ENCODE measurements at regions not wholly inside any gene's neighbourhood (a gene's known extent, or its start where the extent isn't known, plus 50 kb on each side); places are given as distances from the start of the nearest gene placed in this dataset.
A peak's percentile ranks its signal among the peaks of the same experiment; 100 is the strongest.

DNA sequence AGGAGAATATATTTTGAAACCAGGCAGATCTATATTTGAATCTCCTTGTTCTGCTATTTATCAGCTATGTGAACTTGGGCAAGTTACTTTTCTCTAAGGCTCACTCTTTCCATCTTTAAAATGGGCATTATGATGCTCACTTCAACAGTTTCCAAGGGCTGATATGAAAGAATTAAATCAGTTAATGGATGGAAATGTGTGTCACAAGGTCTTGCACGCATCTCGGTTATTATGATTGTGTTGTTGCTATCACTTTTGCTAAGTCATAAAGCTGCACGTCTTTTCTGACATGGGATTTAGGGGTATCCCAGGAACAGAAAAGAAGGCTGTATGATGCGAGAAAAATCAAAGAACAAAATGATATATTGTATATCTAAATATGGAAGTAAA is 721.5 kb upstream of the TBX3 start:
- H3K4me3 ChIP-seq (ENCODE audit: control insufficient read depth, low read depth, low read length) = no peak overlapping the region
- DNase-seq (ENCODE audit: low read depth) = no peak
- TF ChIP-seq, protein P1, sequence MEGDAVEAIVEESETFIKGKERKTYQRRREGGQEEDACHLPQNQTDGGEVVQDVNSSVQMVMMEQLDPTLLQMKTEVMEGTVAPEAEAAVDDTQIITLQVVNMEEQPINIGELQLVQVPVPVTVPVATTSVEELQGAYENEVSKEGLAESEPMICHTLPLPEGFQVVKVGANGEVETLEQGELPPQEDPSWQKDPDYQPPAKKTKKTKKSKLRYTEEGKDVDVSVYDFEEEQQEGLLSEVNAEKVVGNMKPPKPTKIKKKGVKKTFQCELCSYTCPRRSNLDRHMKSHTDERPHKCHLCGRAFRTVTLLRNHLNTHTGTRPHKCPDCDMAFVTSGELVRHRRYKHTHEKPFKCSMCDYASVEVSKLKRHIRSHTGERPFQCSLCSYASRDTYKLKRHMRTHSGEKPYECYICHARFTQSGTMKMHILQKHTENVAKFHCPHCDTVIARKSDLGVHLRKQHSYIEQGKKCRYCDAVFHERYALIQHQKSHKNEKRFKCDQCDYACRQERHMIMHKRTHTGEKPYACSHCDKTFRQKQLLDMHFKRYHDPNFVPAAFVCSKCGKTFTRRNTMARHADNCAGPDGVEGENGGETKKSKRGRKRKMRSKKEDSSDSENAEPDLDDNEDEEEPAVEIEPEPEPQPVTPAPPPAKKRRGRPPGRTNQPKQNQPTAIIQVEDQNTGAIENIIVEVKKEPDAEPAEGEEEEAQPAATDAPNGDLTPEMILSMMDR (IDR thresholded peaks at IDR 0.05; ENCODE audit: control insufficient read depth, insufficient read depth, low read depth, low read length, missing control alignments) = no peak

DNA sequence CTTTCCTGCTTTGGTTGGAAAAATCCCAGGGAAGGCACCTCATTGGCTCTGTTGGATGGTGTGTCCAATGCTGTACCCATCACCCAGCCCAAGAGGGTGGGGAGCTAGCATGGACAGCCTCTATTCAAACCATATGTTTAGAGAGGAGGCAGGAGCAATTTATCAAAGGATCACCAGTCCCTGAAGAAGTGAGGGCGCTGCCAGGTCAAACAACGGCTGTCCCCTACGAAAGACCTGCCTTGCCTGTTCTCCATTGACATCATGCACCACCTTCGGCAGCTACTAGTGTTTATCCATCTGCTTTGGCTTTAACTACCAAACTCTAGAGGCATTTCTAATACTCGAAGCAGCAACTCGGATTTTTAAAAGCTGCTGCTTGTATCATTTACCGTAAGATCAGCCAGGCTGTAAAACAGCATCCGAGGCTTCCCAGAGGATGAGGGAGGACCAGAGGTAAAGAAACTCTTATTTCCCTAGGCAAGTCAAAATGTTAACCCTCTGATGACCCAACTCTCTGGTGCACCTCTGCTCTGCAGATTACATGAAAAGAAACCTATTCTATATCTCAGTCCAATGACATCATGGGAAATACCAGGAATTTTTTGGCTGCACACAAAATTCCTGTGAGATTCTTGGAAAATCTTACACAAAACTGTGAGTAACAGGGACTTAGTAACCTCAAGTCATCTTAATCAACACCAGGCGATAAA is 720.9 kb upstream of the TBX3 start:
- peak; percentile 81 for DNase-seq (ENCODE audit: low read depth)
- TF ChIP-seq, protein P1 (IDR thresholded peaks at IDR 0.05; ENCODE audit: control insufficient read depth, insufficient read depth, low read depth, low read length, missing control alignments) = peak; percentile 1
- no peak overlapping the region for H3K4me3 ChIP-seq (ENCODE audit: control insufficient read depth, low read depth, low read length)

DNA sequence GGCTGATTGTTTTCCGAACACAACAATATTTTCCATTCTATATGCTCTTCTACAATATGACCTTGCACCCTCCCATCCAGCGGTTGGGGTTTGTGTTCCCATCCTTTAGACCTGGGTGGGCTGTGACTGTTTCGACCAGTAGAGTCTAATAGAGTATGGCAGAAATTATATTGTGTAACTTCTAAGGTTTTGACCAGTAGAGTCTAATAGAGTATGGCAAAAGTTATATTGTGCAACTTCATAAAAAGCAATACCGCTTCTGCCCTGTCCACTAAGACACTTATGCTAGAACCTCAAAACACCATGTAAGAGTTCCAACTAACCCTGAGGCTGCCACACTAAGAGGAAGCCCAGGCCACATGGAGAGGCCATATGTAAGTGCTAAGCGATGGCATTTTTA is 719.7 kb upstream of the TBX3 start:
- no peak overlapping the region for H3K4me3 ChIP-seq (ENCODE audit: control insufficient read depth, low read depth, low read length)
- TF ChIP-seq, protein P1 (IDR thresholded peaks at IDR 0.05; ENCODE audit: control insufficient read depth, insufficient read depth, low read depth, low read length, missing control alignments) = no peak
- no peak for DNase-seq (ENCODE audit: low read depth)

DNA sequence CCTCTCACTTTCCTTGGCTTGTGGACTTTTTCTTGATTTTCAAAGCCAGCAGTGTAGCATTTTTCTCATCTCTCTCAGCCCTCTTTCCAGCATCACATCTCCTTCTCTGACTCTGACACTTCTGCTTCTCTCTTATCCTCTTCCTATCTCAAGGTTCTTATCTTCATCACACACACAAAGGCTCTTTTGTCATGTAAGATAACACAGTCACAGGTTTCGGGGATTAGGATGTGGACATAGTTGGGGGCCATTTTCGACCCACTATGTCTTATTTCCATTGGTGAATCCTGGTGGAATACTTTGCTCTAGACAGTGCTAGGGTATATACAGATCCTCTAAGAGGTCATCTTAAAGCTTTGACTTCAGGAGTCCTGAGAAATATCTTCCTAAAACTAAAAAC is 719.3 kb upstream of the TBX3 start:
- no peak overlapping the region for H3K4me3 ChIP-seq (ENCODE audit: control insufficient read depth, low read depth, low read length)
- TF ChIP-seq, protein P1 (IDR thresholded peaks at IDR 0.05; ENCODE audit: control insufficient read depth, insufficient read depth, low read depth, low read length, missing control alignments) = no peak
- no peak for DNase-seq (ENCODE audit: low read depth)

DNA sequence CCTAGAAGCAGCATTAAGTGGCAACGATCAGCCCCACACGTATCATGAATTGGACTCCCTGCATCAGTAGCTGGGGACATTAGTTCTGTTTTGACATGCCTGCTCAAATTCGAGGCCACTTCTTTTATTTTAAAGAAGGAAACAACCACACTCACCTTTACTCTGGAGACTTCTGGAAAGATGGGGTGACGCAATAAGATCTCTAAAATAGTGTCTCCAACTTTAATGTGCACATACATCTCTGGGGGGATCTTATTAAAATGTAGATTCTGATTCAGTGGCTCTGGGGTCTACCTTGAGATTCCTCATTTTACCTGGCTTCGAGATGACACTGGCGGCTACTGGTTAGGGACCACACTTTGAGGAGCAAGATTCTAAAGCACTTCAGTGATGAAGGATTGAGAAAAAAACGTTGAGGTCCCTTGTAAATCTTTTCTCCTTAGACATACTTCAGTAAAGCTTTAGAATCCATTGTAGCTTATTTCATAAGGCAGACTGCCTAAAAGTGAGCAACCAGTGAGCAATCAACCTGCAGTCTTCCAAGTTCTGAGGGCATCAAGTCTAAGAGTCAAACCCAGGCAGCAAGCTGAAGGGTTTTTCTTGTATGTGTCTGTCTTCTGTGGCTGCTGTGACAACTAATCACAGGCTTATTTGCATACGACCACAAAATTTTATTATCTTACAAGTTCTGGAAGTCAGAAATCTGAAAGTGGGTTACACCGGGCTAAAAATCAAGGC is 718.6 kb upstream of the TBX3 start:
- H3K4me3 ChIP-seq (ENCODE audit: control insufficient read depth, low read depth, low read length) = no peak overlapping the region
- no peak for DNase-seq (ENCODE audit: low read depth)
- TF ChIP-seq, protein P1 (IDR thresholded peaks at IDR 0.05; ENCODE audit: control insufficient read depth, insufficient read depth, low read depth, low read length, missing control alignments) = no peak

DNA sequence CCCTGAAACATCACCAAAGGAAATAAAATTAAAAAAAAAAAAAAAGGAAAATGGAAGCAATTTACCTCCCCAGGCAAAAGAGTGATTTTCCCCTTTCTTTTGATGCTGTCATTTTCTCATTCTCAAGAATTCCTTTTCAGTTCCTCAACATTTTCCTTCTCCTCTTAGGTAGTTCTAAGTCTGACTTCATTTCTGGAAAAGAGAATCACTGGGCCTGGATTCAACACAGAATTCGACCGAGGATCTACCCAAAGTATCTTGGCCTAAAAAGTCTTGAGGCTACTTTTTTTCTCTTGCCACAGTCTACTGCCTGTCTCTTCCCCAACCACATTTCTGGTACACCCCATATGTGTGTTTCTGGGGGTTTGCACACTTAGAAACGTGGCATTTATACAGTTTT is 717.8 kb upstream of the TBX3 start:
- no peak overlapping the region for H3K4me3 ChIP-seq (ENCODE audit: control insufficient read depth, low read depth, low read length)
- TF ChIP-seq, protein P1 (IDR thresholded peaks at IDR 0.05; ENCODE audit: control insufficient read depth, insufficient read depth, low read depth, low read length, missing control alignments) = no peak

More for the DNA sequence above, 717.8 kb upstream of the TBX3 start:
- no peak for DNase-seq (ENCODE audit: low read depth)
